Uterus (tissue), 2 donors: ENCODE measurements at regions not wholly inside any gene's neighbourhood (a gene's known extent, or its start where the extent isn't known, plus 50 kb on each side); places are given as distances from the start of the nearest gene placed in this dataset.

Experiments
- CTCF ChIP-seq, 4 experiments: fragments of 200-600 bp in 2 of 4; fragments of 450-650 bp in 2 of 4; sonication (generic) in 2 of 4; IDR thresholded peaks; one replicate each; pipeline ENCODE4 v1.5.1; 2016 to 2019; ENCODE audit warnings: antibody characterized with exemption in 4 of 4, mild to moderate bottlenecking in 2 of 4, moderate library complexity in 1 of 4
- POLR2A ChIP-seq, 2 donors: fragments of 450-650 bp; IDR thresholded peaks; one replicate each; pipeline ENCODE4 v1.6.1; 2016; ENCODE audit warnings: antibody characterized with exemption in 2 of 2, mild to moderate bottlenecking in 1 of 2, moderate library complexity in 1 of 2

- TF ChIP-seq CTCF (IDR thresholded peaks at IDR 0.05) (no peak), POLR2A (IDR thresholded peaks at IDR 0.05) (no peak)
Observed at GRCh38 chr5:35466746-35467145, 150.9 kb upstream of the SPEF2 start.
